ENCODE measurements at regions not wholly inside any gene's neighbourhood (a gene's known extent, or its start where the extent isn't known, plus 50 kb on each side); places are given as distances from the start of the nearest gene placed in this dataset.

DNA sequence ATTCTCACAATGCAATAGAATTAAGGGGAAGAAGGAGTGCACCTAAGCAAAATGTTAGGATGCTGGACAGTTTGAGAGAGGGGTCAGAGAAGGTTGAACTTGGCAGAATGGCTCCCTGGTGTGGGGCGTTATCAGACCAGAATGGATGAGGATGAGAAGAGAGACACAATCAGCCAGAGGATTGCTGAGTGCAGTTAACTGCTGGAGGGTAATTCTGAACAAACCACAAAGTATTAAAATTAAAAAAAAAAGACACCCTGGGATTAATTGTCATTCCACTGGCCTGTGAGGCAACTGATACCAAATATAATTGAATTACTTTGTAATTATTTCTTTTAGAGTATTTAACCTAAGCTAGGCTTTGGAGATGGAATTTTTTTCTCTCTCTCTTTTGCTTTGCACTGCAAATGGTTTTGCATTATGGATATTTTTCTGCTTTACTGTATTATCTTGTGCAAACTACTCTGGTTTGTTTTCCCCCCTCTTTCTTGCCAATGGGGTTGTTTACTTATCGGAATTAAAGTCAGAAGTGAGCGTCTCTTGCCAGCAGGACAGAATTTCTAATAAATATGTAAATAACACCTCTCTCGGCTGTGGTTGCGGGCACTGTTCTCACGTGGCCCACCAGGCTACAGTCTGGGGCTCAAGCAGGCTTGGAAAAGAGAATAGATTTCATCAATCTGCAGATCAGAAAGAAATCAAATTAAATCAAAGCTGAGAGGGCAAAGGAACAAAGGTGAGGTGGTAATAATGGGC, 572.9 kb upstream of the CAMK1G start:
- TF ChIP-seq POLR2A (IDR thresholded peaks at IDR 0.05), result no peak
- TF ChIP-seq, protein P1, sequence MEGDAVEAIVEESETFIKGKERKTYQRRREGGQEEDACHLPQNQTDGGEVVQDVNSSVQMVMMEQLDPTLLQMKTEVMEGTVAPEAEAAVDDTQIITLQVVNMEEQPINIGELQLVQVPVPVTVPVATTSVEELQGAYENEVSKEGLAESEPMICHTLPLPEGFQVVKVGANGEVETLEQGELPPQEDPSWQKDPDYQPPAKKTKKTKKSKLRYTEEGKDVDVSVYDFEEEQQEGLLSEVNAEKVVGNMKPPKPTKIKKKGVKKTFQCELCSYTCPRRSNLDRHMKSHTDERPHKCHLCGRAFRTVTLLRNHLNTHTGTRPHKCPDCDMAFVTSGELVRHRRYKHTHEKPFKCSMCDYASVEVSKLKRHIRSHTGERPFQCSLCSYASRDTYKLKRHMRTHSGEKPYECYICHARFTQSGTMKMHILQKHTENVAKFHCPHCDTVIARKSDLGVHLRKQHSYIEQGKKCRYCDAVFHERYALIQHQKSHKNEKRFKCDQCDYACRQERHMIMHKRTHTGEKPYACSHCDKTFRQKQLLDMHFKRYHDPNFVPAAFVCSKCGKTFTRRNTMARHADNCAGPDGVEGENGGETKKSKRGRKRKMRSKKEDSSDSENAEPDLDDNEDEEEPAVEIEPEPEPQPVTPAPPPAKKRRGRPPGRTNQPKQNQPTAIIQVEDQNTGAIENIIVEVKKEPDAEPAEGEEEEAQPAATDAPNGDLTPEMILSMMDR (IDR thresholded peaks at IDR 0.05), result no peak
